BE2C (cell line): ENCODE measurements at regions not wholly inside any gene's neighbourhood (a gene's known extent, or its start where the extent isn't known, plus 50 kb on each side); places are given as distances from the start of the nearest gene placed in this dataset.

ENCODE experiments used
- DNase-seq: peaks from one replicate; pipeline ENCODE4 v3.0.0-alpha.2; 2020
- H3K27me3 ChIP-seq: fragments of 250-450 bp; sonication (Bioruptor Pico); 2 replicates; pipeline ENCODE4 v1.5.1; 2020; ENCODE audit warnings: mild to moderate bottlenecking
- H3K36me3 ChIP-seq: fragments of 250-450 bp; sonication (Bioruptor Pico); 2 replicates; pipeline ENCODE4 v1.5.1; 2020; ENCODE audit warnings: mild to moderate bottlenecking
- H3K4me1 ChIP-seq: fragments of 250-450 bp; sonication (Bioruptor Pico); 2 replicates; pipeline ENCODE4 v1.5.1; 2020
- H3K4me3 ChIP-seq: 2 replicates; pipeline ENCODE4 v1.5.1; 2011; ENCODE audit warnings: low read depth, low read length
- H3K9me3 ChIP-seq: fragments of 250-450 bp; sonication (Bioruptor Pico); 2 replicates; pipeline ENCODE4 v1.5.1; 2020
- CTCF ChIP-seq: IDR thresholded peaks from 2 replicates; pipeline ENCODE4 v1.5.1; 2012; ENCODE audit warnings: mild to moderate bottlenecking, low read depth, low read length

- H3K4me1 ChIP-seq, result peaks cover 11% of the 10 kb centered on the region
- no peaks in the 10 kb centered on the region for H3K27me3 ChIP-seq
- TF ChIP-seq CTCF, result no peak
- H3K4me3 ChIP-seq, result no peak overlapping the region
- H3K36me3 ChIP-seq, result no peaks in the 10 kb centered on the region
- peaks cover 3% of the 10 kb centered on the region; the same call in 1 of the 2 replicates for H3K9me3 ChIP-seq
- DNase-seq, result no peak
These were observed 533.7 kb upstream of the TNP1 start for GRCh38 chr2:217393585-217394032.

GRCh38 chr2:217392930-217393584, 533.2 kb upstream of the TNP1 start:
- Histone ChIP-seq H3K36me3 (no peaks in the 10 kb centered on the region), H3K27me3 (no peaks in the 10 kb centered on the region), H3K4me3 (no peak overlapping the region), H3K4me1 (peaks cover 11% of the 10 kb centered on the region), H3K9me3 (peaks cover 3% of the 10 kb centered on the region; the same call in 1 of the 2 replicates)
- no peak for TF ChIP-seq CTCF
- no peak for DNase-seq

GRCh38 chr2:217387776-217388387, 528.0 kb upstream of the TNP1 start:
- TF ChIP-seq CTCF, result no peak
- no peak overlapping the region for H3K4me3 ChIP-seq
- H3K36me3 ChIP-seq, result no peaks in the 10 kb centered on the region
- no peaks in the 10 kb centered on the region for H3K4me1 ChIP-seq
- DNase-seq, result no peak
- H3K27me3 ChIP-seq, result no peaks in the 10 kb centered on the region
- H3K9me3 ChIP-seq, result peaks cover 3% of the 10 kb centered on the region; the same call in 1 of the 2 replicates

GRCh38 chr2:217386041-217386440, 526.2 kb upstream of the TNP1 start:
- no peak for DNase-seq
- no peak for TF ChIP-seq CTCF

GRCh38 chr2:217383620-217384019, 523.8 kb upstream of the TNP1 start:
- Histone ChIP-seq H3K4me3 (no peak overlapping the region), H3K36me3 (no peaks in the 10 kb centered on the region), H3K27me3 (no peaks in the 10 kb centered on the region), H3K4me1 (no peaks in the 10 kb centered on the region), H3K9me3 (no peaks in the 10 kb centered on the region)
- no peak for DNase-seq
- TF ChIP-seq CTCF, result no peak

More at GRCh38 chr2:217386041-217386440, 526.2 kb upstream of the TNP1 start:
- no peaks in the 10 kb centered on the region for H3K4me1 ChIP-seq
- H3K27me3 ChIP-seq, result no peaks in the 10 kb centered on the region
- H3K4me3 ChIP-seq, result no peak overlapping the region
- peaks cover 3% of the 10 kb centered on the region; the same call in 1 of the 2 replicates for H3K9me3 ChIP-seq
- H3K36me3 ChIP-seq, result no peaks in the 10 kb centered on the region

GRCh38 chr2:217382794-217383193, 522.9 kb upstream of the TNP1 start:
- DNase-seq, result no peak
- Histone ChIP-seq H3K9me3 (no peaks in the 10 kb centered on the region), H3K36me3 (no peaks in the 10 kb centered on the region), H3K27me3 (no peaks in the 10 kb centered on the region), H3K4me1 (no peaks in the 10 kb centered on the region), H3K4me3 (no peak overlapping the region)
- no peak for TF ChIP-seq CTCF
